ENCODE measurements at regions not wholly inside any gene's neighbourhood (a gene's known extent, or its start where the extent isn't known, plus 50 kb on each side); places are given as distances from the start of the nearest gene placed in this dataset.

- Histone ChIP-seq H3K9me2 (replicated peaks; ENCODE audit: insufficient read depth, low read length) (no peaks in the 10 kb centered on the region), H3K27ac (ENCODE audit: low read length) (no peak overlapping the region), H4K20me1 (ENCODE audit: insufficient read depth, low read length) (no peaks in the 10 kb centered on the region), H2AFZ (ENCODE audit: low read length) (no peak overlapping the region), H3K27me3 (replicated peaks; ENCODE audit: insufficient read depth, low read length) (no peaks in the 10 kb centered on the region), H3K9me3 (replicated peaks; ENCODE audit: insufficient read depth, low read length) (no peaks in the 10 kb centered on the region), H3K79me2 (ENCODE audit: low read length) (no peaks in the 10 kb centered on the region), H3K4me1 (ENCODE audit: low read length) (no peaks in the 10 kb centered on the region), H3K9ac (ENCODE audit: low read length) (no peak overlapping the region), H3K4me3 (ENCODE audit: low read length) (no peak overlapping the region), H3K4me2 (ENCODE audit: low read depth, low read length) (no peak overlapping the region), H3K36me3 (replicated peaks; ENCODE audit: insufficient read depth, low read length) (no peaks in the 10 kb centered on the region), H3F3A (ENCODE audit: insufficient read depth, low read length) (no peaks in the 10 kb centered on the region)
- DNase-seq = no peak
- TF ChIP-seq CTCF (IDR thresholded peaks at IDR 0.05; ENCODE audit: low read length) = no peak
- TF ChIP-seq EZH2 (optimal IDR thresholded peaks at IDR 0.05; ENCODE audit: low read depth, low read length) = no peak
- no peak for TF ChIP-seq EZH2phosphoT487 (IDR thresholded peaks at IDR 0.05; ENCODE audit: low read length)
Measured at GRCh38 chr17:65345261-65346005, 208.3 kb downstream of the RGS9 start.

DNA sequence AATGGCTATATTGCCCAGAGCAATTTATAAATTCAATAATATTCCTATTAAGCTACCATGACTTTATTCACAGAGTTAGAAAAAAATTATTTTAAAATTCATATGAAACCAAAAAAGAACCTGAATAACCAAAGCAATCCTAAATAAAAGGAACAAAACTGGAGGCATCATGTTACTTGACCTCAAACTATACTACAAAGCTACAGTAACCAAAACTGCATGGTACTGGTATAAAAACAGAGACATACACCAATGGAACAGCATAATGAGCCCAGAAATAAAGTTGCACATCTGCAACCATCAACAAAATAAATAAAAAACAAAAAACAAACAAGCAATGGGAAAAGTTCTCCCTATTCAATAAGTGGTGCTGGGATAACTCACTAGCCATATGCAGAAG, 203.2 kb downstream of the RGS9 start:
- Histone ChIP-seq H4K20me1 (ENCODE audit: insufficient read depth, low read length) (no peaks in the 10 kb centered on the region), H3K79me2 (ENCODE audit: low read length) (no peaks in the 10 kb centered on the region), H3K9ac (ENCODE audit: low read length) (no peak overlapping the region), H3K9me3 (replicated peaks; ENCODE audit: insufficient read depth, low read length) (no peaks in the 10 kb centered on the region), H3F3A (ENCODE audit: insufficient read depth, low read length) (no peaks in the 10 kb centered on the region), H3K36me3 (replicated peaks; ENCODE audit: insufficient read depth, low read length) (no peaks in the 10 kb centered on the region), H3K4me3 (ENCODE audit: low read length) (no peak overlapping the region), H3K27ac (ENCODE audit: low read length) (no peak overlapping the region), H3K9me2 (replicated peaks; ENCODE audit: insufficient read depth, low read length) (no peaks in the 10 kb centered on the region), H3K27me3 (replicated peaks; ENCODE audit: insufficient read depth, low read length) (no peaks in the 10 kb centered on the region), H3K4me1 (ENCODE audit: low read length) (no peaks in the 10 kb centered on the region), H2AFZ (ENCODE audit: low read length) (no peak overlapping the region), H3K4me2 (ENCODE audit: low read depth, low read length) (no peak overlapping the region)
- no peak for DNase-seq
- TF ChIP-seq CTCF (IDR thresholded peaks at IDR 0.05; ENCODE audit: low read length) = no peak
- TF ChIP-seq EZH2 (optimal IDR thresholded peaks at IDR 0.05; ENCODE audit: low read depth, low read length) = no peak
- no peak for TF ChIP-seq EZH2phosphoT487 (IDR thresholded peaks at IDR 0.05; ENCODE audit: low read length)

DNA sequence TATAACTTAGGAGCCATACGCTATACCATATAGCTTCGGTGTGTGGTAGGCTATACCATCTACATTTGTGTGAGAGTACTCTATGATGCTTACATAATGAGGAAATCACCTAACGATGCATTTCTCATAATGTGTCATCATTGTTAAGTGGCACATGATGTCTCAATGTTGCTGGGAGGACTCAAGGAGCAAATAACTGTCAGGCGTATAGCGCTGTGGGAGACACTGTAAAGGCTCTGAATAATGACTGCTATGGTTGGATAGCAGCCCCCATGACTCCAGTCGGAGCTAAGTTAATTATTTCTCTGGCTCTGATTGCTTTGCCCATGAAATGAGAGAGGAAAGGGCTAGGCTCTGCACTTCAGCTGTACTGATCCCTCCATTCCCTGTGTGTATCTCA, 197.2 kb downstream of the RGS9 start:
- Histone ChIP-seq H3K27me3 (replicated peaks; ENCODE audit: insufficient read depth, low read length) (no peaks in the 10 kb centered on the region), H3K4me3 (ENCODE audit: low read length) (no peak overlapping the region), H3K9me3 (replicated peaks; ENCODE audit: insufficient read depth, low read length) (no peaks in the 10 kb centered on the region), H4K20me1 (ENCODE audit: insufficient read depth, low read length) (no peaks in the 10 kb centered on the region), H3K9ac (ENCODE audit: low read length) (no peak overlapping the region), H3K36me3 (replicated peaks; ENCODE audit: insufficient read depth, low read length) (no peaks in the 10 kb centered on the region), H2AFZ (ENCODE audit: low read length) (no peak overlapping the region), H3K9me2 (replicated peaks; ENCODE audit: insufficient read depth, low read length) (no peaks in the 10 kb centered on the region), H3K27ac (ENCODE audit: low read length) (no peak overlapping the region), H3K79me2 (ENCODE audit: low read length) (no peaks in the 10 kb centered on the region), H3K4me2 (ENCODE audit: low read depth, low read length) (no peak overlapping the region), H3F3A (ENCODE audit: insufficient read depth, low read length) (no peaks in the 10 kb centered on the region), H3K4me1 (ENCODE audit: low read length) (no peaks in the 10 kb centered on the region)
- no peak for DNase-seq
- TF ChIP-seq EZH2phosphoT487 (IDR thresholded peaks at IDR 0.05; ENCODE audit: low read length) = no peak
- TF ChIP-seq EZH2 (optimal IDR thresholded peaks at IDR 0.05; ENCODE audit: low read depth, low read length) = no peak
- TF ChIP-seq CTCF (IDR thresholded peaks at IDR 0.05; ENCODE audit: low read length) = no peak
